Mesenteric fat pad (tissue), 1 donor: ENCODE measurements at regions not wholly inside any gene's neighbourhood (a gene's known extent, or its start where the extent isn't known, plus 50 kb on each side); places are given as distances from the start of the nearest gene placed in this dataset.
"Not testable (repeated sequence)": the region's sequence is repeated elsewhere in the genome, so short reads cannot be mapped to it uniquely, and the experiment has no call there.

Experiments used
- DNase-seq: peaks from one replicate; pipeline ENCODE4 v3.0.0-alpha.2; 2020; ENCODE audit warnings: low spot score
- donor health status: DM: yes; HTN: yes; CAD: no.

- no peak for DNase-seq
These were observed 404.6 kb upstream of the ARRDC3 start for GRCh38 chr5:91787718-91788117.

DNA sequence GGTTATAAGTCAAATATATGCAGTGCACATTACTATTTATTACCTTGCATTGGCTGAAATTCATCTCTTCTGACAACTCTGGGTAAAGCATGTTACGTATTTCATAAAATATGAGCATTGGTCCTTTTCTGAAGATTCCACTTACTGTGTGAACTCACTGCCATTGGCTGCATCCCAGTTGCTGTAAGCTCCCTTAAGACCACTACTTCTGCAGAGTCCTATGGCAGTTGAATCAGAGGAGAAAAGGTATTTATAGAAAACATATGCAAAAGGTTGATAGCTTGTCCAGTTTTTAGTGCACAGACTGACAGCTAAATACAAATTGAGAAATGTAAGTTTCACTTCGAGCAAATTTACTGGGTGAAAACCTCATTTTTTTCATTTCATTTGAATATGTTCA lies 394.6 kb upstream of the ARRDC3 start:
- DNase-seq, result no peak

DNA sequence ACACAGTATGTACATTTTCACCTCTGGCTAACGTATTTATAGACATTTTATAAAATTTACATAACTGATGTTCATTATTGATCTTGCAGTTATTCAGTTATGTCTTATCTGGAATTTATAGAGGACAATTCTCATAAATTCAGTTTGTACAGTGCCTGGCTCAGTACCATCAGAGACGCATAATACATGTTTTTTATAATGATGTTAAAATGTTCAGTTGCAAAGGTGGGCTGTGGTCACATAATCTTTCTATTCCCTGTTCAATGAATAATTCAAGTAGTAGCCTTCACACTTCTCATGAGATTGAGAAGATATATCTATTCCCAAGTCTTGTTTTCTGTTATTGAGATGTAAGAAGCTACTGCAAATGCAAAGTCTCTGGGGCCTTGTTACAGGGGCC lies 393.1 kb upstream of the ARRDC3 start:
- no peak for DNase-seq

- no peak for DNase-seq
These were observed 387.3 kb upstream of the ARRDC3 start for GRCh38 chr5:91770400-91770799.

GRCh38 chr5:91757383-91757782 lies 374.3 kb upstream of the ARRDC3 start:
- not testable (repeated sequence) for DNase-seq

- no peak for DNase-seq
These were observed 371.9 kb upstream of the ARRDC3 start for GRCh38 chr5:91754990-91755389.

- not testable (repeated sequence) for DNase-seq
These were observed 361.4 kb upstream of the ARRDC3 start for GRCh38 chr5:91744470-91744869.

DNA sequence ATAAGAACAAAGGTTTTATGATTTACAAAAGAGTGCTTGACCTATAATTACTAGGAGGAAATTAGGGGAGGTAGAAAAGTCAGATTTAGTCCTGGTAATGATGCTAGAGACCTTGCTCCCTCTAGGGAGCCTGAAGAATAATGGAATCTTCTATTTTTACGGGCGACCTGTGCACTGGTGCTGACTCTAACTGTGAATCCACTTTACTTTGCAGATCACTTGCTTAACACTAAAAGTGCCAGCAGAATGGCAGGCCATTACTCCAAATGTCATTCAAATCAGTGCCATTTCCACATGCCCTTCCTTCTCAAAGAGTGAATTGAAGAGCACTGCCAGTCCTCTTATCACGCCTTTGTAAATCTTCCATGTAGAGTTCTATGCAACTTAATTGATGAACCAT lies 359.4 kb upstream of the ARRDC3 start:
- DNase-seq, result no peak

GRCh38 chr5:91741764-91742505 lies 358.8 kb upstream of the ARRDC3 start:
- no peak for DNase-seq

DNA sequence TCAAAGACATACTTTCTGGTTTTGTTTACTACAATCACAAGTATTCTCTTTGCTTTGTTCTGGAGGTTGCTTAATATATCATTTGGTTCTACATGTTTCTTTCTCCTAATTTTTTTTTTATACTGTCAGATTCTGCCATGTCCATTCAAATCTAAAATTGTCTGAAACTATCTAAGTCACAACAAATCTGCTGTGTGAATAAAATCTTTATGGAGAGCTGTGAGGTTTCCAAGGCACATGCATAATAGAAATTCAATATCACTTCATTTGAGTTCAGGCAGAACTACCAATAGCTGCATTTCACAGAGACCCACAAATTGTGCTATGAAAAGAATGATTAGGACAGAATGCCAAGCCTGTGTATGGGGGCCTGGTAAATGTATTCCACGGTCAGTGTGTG lies 346.9 kb upstream of the ARRDC3 start:
- DNase-seq, result no peak

GRCh38 chr5:91727463-91727862 lies 344.3 kb upstream of the ARRDC3 start:
- DNase-seq, result no peak

GRCh38 chr5:91722736-91723467 lies 339.8 kb upstream of the ARRDC3 start:
- no peak for DNase-seq

DNA sequence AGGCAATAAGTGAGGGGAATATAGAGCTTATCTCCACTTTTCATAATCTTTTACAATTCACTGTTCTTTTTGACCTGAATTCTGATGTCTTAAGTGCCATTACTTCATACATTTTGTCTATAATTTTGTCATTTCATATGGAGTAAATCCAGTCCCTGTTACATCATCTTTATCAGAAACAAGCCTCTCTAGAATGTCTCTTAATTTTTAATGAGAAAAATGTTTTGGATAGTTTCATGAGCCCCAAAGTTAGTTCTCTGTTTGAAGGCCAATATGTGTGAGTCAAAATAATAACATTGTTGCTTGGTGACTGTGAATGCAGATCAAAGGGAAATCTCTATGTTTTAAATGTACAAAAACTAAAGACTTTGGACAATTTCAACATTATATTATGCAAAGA lies 329.6 kb upstream of the ARRDC3 start:
- no peak for DNase-seq

GRCh38 chr5:91707521-91707841 lies 324.4 kb upstream of the ARRDC3 start:
- DNase-seq, result no peak

- no peak for DNase-seq
These were observed 323.8 kb upstream of the ARRDC3 start for GRCh38 chr5:91706785-91707520.

GRCh38 chr5:91703128-91703527 lies 320.0 kb upstream of the ARRDC3 start:
- no peak for DNase-seq

GRCh38 chr5:91699429-91699828 lies 316.3 kb upstream of the ARRDC3 start:
- DNase-seq, result no peak

GRCh38 chr5:91691592-91691991 lies 308.5 kb upstream of the ARRDC3 start:
- no peak for DNase-seq

GRCh38 chr5:91690921-91691320 lies 307.8 kb upstream of the ARRDC3 start:
- DNase-seq, result no peak

DNA sequence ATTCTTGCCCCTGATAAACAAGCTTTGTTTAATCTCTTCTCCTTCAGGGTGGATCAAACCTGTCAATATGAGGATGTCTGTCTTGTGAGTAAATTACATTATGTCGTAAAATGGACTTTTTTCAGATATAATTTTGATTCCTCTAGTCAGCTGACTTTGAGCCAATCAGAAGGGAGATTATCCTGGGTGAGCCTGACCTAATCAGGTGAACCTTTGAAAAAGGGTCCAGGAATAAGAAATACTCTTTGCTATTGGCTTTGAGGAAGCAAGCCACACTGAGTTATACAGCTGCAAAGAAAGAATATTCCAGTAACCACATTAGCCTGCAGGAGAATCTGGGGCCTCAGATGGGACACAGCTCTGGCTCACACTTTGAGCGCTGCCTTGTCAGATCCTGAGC lies 304.3 kb upstream of the ARRDC3 start:
- DNase-seq, result no peak

GRCh38 chr5:91684625-91685024 lies 301.5 kb upstream of the ARRDC3 start:
- no peak for DNase-seq

- DNase-seq, result no peak
These were observed 287.4 kb upstream of the ARRDC3 start for GRCh38 chr5:91670563-91670962.
